ENCODE measurements at regions not wholly inside any gene's neighbourhood (a gene's known extent, or its start where the extent isn't known, plus 50 kb on each side); places are given as distances from the start of the nearest gene placed in this dataset.

- DNase-seq (no peak), ATAC-seq (no peak)
- H3K4me3 Mint-ChIP-seq, result no peak overlapping the region
- no peak overlapping the region for H3K27ac Mint-ChIP-seq
- CTCF ChIA-PET, result no interaction called here
- no peaks in the 10 kb centered on the region for H3K36me3 Mint-ChIP-seq
- no peaks in the 10 kb centered on the region for H3K27me3 Mint-ChIP-seq
- no peaks in the 10 kb centered on the region for H3K4me1 Mint-ChIP-seq
- H3K9me3 Mint-ChIP-seq (ENCODE audit: low read depth), result no peaks in the 10 kb centered on the region
These were observed 200.0 kb downstream of the GLI2 start for GRCh38 chr2:120935339-120936313.

- Mint-ChIP-seq H3K4me3 (no peak overlapping the region), H3K36me3 (no peaks in the 10 kb centered on the region), H3K27me3 (no peaks in the 10 kb centered on the region), H3K4me1 (no peaks in the 10 kb centered on the region), H3K9me3 (ENCODE audit: low read depth) (no peaks in the 10 kb centered on the region), H3K27ac (no peak overlapping the region)
- ATAC-seq (no peak), DNase-seq (no peak)
- CTCF ChIA-PET, result no interaction called here
These were observed 201.0 kb downstream of the GLI2 start for GRCh38 chr2:120936476-120937334.

GRCh38 chr2:120937686-120938044, 202.0 kb downstream of the GLI2 start:
- Mint-ChIP-seq H3K4me1 (no peaks in the 10 kb centered on the region), H3K27me3 (no peaks in the 10 kb centered on the region), H3K36me3 (no peaks in the 10 kb centered on the region), H3K27ac (no peak overlapping the region), H3K9me3 (ENCODE audit: low read depth) (peaks cover under 1% of the 10 kb centered on the region), H3K4me3 (no peak overlapping the region)
- no peak for ATAC-seq
- no peak for DNase-seq
- CTCF ChIA-PET, result no interaction called here

- Mint-ChIP-seq H3K4me1 (no peaks in the 10 kb centered on the region), H3K36me3 (no peaks in the 10 kb centered on the region), H3K27ac (no peak overlapping the region), H3K9me3 (ENCODE audit: low read depth) (peaks cover 2% of the 10 kb centered on the region), H3K4me3 (no peak overlapping the region), H3K27me3 (no peaks in the 10 kb centered on the region)
- CTCF ChIA-PET, result no interaction called here
- ATAC-seq, result no peak
- DNase-seq, result no peak
These were observed 202.5 kb downstream of the GLI2 start for GRCh38 chr2:120938045-120938771.

GRCh38 chr2:120939595-120940318, 204.1 kb downstream of the GLI2 start:
- Mint-ChIP-seq H3K36me3 (no peaks in the 10 kb centered on the region), H3K9me3 (ENCODE audit: low read depth) (peaks cover 2% of the 10 kb centered on the region), H3K27me3 (no peaks in the 10 kb centered on the region)

GRCh38 chr2:120940319-120940696, 204.6 kb downstream of the GLI2 start:
- no peaks in the 10 kb centered on the region for H3K4me1 Mint-ChIP-seq
- H3K36me3 Mint-ChIP-seq, result no peaks in the 10 kb centered on the region
- H3K4me3 Mint-ChIP-seq, result no peak overlapping the region
- DNase-seq (no peak), ATAC-seq (no peak)
- H3K27me3 Mint-ChIP-seq, result no peaks in the 10 kb centered on the region
- CTCF ChIA-PET, result no interaction called here
- no peak overlapping the region for H3K27ac Mint-ChIP-seq
- H3K9me3 Mint-ChIP-seq (ENCODE audit: low read depth), result peaks cover 2% of the 10 kb centered on the region

More at GRCh38 chr2:120939595-120940318, 204.1 kb downstream of the GLI2 start:
- CTCF ChIA-PET, result no interaction called here
- no peak overlapping the region for H3K4me3 Mint-ChIP-seq
- DNase-seq (no peak), ATAC-seq (no peak)
- H3K4me1 Mint-ChIP-seq, result no peaks in the 10 kb centered on the region
- H3K27ac Mint-ChIP-seq, result no peak overlapping the region

GRCh38 chr2:120940726-120941256, 205.1 kb downstream of the GLI2 start:
- no peak for DNase-seq
- ATAC-seq, result no peak
- H3K27ac Mint-ChIP-seq, result no peak overlapping the region
- H3K4me3 Mint-ChIP-seq, result no peak overlapping the region
- H3K36me3 Mint-ChIP-seq, result no peaks in the 10 kb centered on the region
- no peaks in the 10 kb centered on the region for H3K27me3 Mint-ChIP-seq
- no peaks in the 10 kb centered on the region for H3K4me1 Mint-ChIP-seq
- H3K9me3 Mint-ChIP-seq (ENCODE audit: low read depth), result peaks cover 2% of the 10 kb centered on the region
- CTCF ChIA-PET, result no interaction called here

- no peak for ATAC-seq
- Mint-ChIP-seq H3K27me3 (no peaks in the 10 kb centered on the region), H3K4me1 (no peaks in the 10 kb centered on the region), H3K27ac (no peak overlapping the region), H3K9me3 (ENCODE audit: low read depth) (peaks cover 2% of the 10 kb centered on the region), H3K36me3 (no peaks in the 10 kb centered on the region), H3K4me3 (no peak overlapping the region)
- CTCF ChIA-PET, result no interaction called here
- no peak for DNase-seq
These were observed 206.0 kb downstream of the GLI2 start for GRCh38 chr2:120941571-120942120.

- Mint-ChIP-seq H3K27me3 (no peaks in the 10 kb centered on the region), H3K36me3 (no peaks in the 10 kb centered on the region), H3K9me3 (ENCODE audit: low read depth) (peaks cover 2% of the 10 kb centered on the region), H3K27ac (no peak overlapping the region), H3K4me3 (no peak overlapping the region), H3K4me1 (no peaks in the 10 kb centered on the region)
- no peak for DNase-seq
- no peak for ATAC-seq
- CTCF ChIA-PET, result no interaction called here
These were observed 207.0 kb downstream of the GLI2 start for GRCh38 chr2:120942658-120943057.

- no peaks in the 10 kb centered on the region for H3K27me3 Mint-ChIP-seq
- DNase-seq, result no peak
- H3K4me1 Mint-ChIP-seq, result no peaks in the 10 kb centered on the region
- CTCF ChIA-PET, result no interaction called here
- no peak overlapping the region for H3K4me3 Mint-ChIP-seq
- H3K27ac Mint-ChIP-seq, result no peak overlapping the region
- peaks cover 2% of the 10 kb centered on the region for H3K9me3 Mint-ChIP-seq (ENCODE audit: low read depth)
- H3K36me3 Mint-ChIP-seq, result no peaks in the 10 kb centered on the region
- ATAC-seq, result no peak
These were observed 207.9 kb downstream of the GLI2 start for GRCh38 chr2:120943403-120944034.

- H3K36me3 Mint-ChIP-seq, result no peaks in the 10 kb centered on the region
- CTCF ChIA-PET, result no interaction called here
- ATAC-seq, result no peak
These were observed 208.9 kb downstream of the GLI2 start for GRCh38 chr2:120944575-120944974.

GRCh38 chr2:120945091-120945490, 209.4 kb downstream of the GLI2 start:
- Mint-ChIP-seq H3K4me1 (peaks cover 4% of the 10 kb centered on the region), H3K4me3 (no peak overlapping the region), H3K27me3 (no peaks in the 10 kb centered on the region), H3K36me3 (no peaks in the 10 kb centered on the region), H3K9me3 (ENCODE audit: low read depth) (peaks cover 2% of the 10 kb centered on the region), H3K27ac (no peak overlapping the region)
- no peak for ATAC-seq
- DNase-seq, result no peak
- CTCF ChIA-PET, result no interaction called here

More at GRCh38 chr2:120944575-120944974, 208.9 kb downstream of the GLI2 start:
- no peak overlapping the region for H3K27ac Mint-ChIP-seq
- peaks cover 2% of the 10 kb centered on the region for H3K9me3 Mint-ChIP-seq (ENCODE audit: low read depth)
- DNase-seq, result no peak
- H3K4me3 Mint-ChIP-seq, result no peak overlapping the region
- no peaks in the 10 kb centered on the region for H3K27me3 Mint-ChIP-seq
- H3K4me1 Mint-ChIP-seq, result no peaks in the 10 kb centered on the region
